Astrocyte of the spinal cord (primary cell): ENCODE measurements at regions not wholly inside any gene's neighbourhood (a gene's known extent, or its start where the extent isn't known, plus 50 kb on each side); places are given as distances from the start of the nearest gene placed in this dataset.
"Not testable (repeated sequence)": the region's sequence is repeated elsewhere in the genome, so short reads cannot be mapped to it uniquely, and the experiment has no call there.

ENCODE experiments used
- DNase-seq: peaks from one replicate; pipeline ENCODE4 v3.0.0; 2011; ENCODE audit warnings: low read depth, low spot score
- H3K4me3 ChIP-seq: 2 replicates; pipeline ENCODE4 v1.5.1; 2011; ENCODE audit warnings: low read depth, mild to moderate bottlenecking, low read length, moderate library complexity
- CTCF ChIP-seq: IDR thresholded peaks from 2 replicates; pipeline ENCODE4 v1.5.1; 2012; ENCODE audit warnings: low read depth, mild to moderate bottlenecking, low read length, inconsistent platforms
- in situ Hi-C: cut with HindIII; loops from 2 replicates; pipeline ENCODE4 v1.10.0; 2017; ENCODE audit warnings: low sequenced_read_pairs

GRCh38 chrX:28408017-28408723, 179.1 kb upstream of the IL1RAPL1 start:
- in situ Hi-C loops, result no loop called here
- H3K4me3 ChIP-seq, result no peak overlapping the region
- DNase-seq, result no peak
- TF ChIP-seq CTCF, result no peak

- in situ Hi-C loops, result no loop called here
- no peak overlapping the region for H3K4me3 ChIP-seq
- no peak for TF ChIP-seq CTCF
- DNase-seq, result no peak
Measured at GRCh38 chrX:28398342-28398741, 188.9 kb upstream of the IL1RAPL1 start.

GRCh38 chrX:28391528-28391927, 195.7 kb upstream of the IL1RAPL1 start:
- DNase-seq, result peak; percentile 45
- TF ChIP-seq CTCF, result no peak
- in situ Hi-C loops, result no loop called here
- H3K4me3 ChIP-seq, result no peak overlapping the region

GRCh38 chrX:28379103-28379502, 208.1 kb upstream of the IL1RAPL1 start:
- no peak overlapping the region for H3K4me3 ChIP-seq
- DNase-seq, result no peak
- no peak for TF ChIP-seq CTCF
- in situ Hi-C loops, result no loop called here

- DNase-seq, H3K4me3 ChIP-seq, in situ Hi-C loops: not testable (repeated sequence)
Measured at GRCh38 chrX:28367649-28368048, 219.6 kb upstream of the IL1RAPL1 start.

GRCh38 chrX:28351801-28352200, 235.4 kb upstream of the IL1RAPL1 start:
- in situ Hi-C loops, result no loop called here
- no peak overlapping the region for H3K4me3 ChIP-seq
- TF ChIP-seq CTCF, result no peak
- no peak for DNase-seq

GRCh38 chrX:28349888-28350287, 237.4 kb upstream of the IL1RAPL1 start:
- no peak overlapping the region for H3K4me3 ChIP-seq
- TF ChIP-seq CTCF, result no peak
- no peak for DNase-seq
- in situ Hi-C loops, result no loop called here
